Panc1 (cell line): ENCODE measurements at regions not wholly inside any gene's neighbourhood (a gene's known extent, or its start where the extent isn't known, plus 50 kb on each side); places are given as distances from the start of the nearest gene placed in this dataset.

Experiments used
- ATAC-seq: fragments of 200-7000 bp; cut with Tn5 transposase; 2 replicates; pipeline ENCODE4 v1.9.1; 2020; ENCODE audit warnings: mild to moderate bottlenecking, moderate library complexity
- BruUV-seq: library from RNA; stranded (reverse); fragments of 400-500 nt; replicated peaks from 2 replicates; lab custom pipeline; 2021; lab: Mats Ljungman, UMichigan
- CTCF ChIA-PET: fragments of 300-600 bp; sonication (Branson Sonifier 250); formaldehyde crosslinking; loops from one replicate; lab custom pipeline; 2022; ENCODE audit warnings: antibody characterized with exemption; lab: Charles Lee
- POLR2A ChIA-PET: fragments of 300-600 bp; sonication (Branson Sonifier 250); formaldehyde crosslinking; loops from one replicate; lab custom pipeline; 2022; ENCODE audit warnings: antibody characterized with exemption; lab: Charles Lee
- DNase-seq: peaks from one replicate; pipeline ENCODE4 v3.0.0-alpha.2; 2010; ENCODE audit warnings: low read depth, low spot score
- H3K27ac ChIP-seq: 2 replicates; pipeline ENCODE4 v1.5.1; 2011; ENCODE audit warnings: mild to moderate bottlenecking, low read length, inconsistent platforms
- H3K27me3 ChIP-seq: fragments of 200-500 bp; sonication (Bioruptor generic); 2 replicates; pipeline ENCODE4 v1.6.0; 2014; ENCODE audit warnings: low read length, inconsistent platforms; ENCODE audit not compliant: control insufficient read depth, insufficient read depth
- H3K36me3 ChIP-seq: fragments of 200-500 bp; sonication (Bioruptor generic); 2 replicates; pipeline ENCODE4 v1.5.1; 2014; ENCODE audit warnings: inconsistent platforms, mild to moderate bottlenecking, low read length, moderate library complexity; ENCODE audit not compliant: control insufficient read depth, insufficient read depth
- H3K4me1 ChIP-seq: 2 replicates; pipeline ENCODE4 v1.5.1; 2011; ENCODE audit warnings: inconsistent platforms, mild to moderate bottlenecking, low read length, moderate library complexity; ENCODE audit not compliant: control insufficient read depth, insufficient read depth
- H3K4me3 ChIP-seq, 2 experiments: 2 replicates each; pipeline ENCODE4 v1.5.1; 2011 to 2012; ENCODE audit warnings: low read depth in 2 of 2, low read length in 2 of 2, mild to moderate bottlenecking in 2 of 2, inconsistent platforms in 1 of 2, moderate library complexity in 1 of 2
- H3K9me3 ChIP-seq: fragments of 200-500 bp; sonication (Bioruptor generic); 2 replicates; pipeline ENCODE4 v1.5.1; 2014; ENCODE audit warnings: low read depth, mild to moderate bottlenecking, inconsistent platforms, low read length, moderate library complexity; ENCODE audit not compliant: control insufficient read depth, insufficient read depth
- CTCF ChIP-seq: fragments of 450-650 bp; IDR thresholded peaks from 2 replicates; pipeline ENCODE4 v1.5.1; 2017; ENCODE audit warnings: mild to moderate bottlenecking
- POLR2AphosphoS5 ChIP-seq: IDR thresholded peaks from 2 replicates; pipeline ENCODE4 v1.6.1; 2012; ENCODE audit warnings: mild to moderate bottlenecking, low read depth, low read length, moderate library complexity
- SIN3A ChIP-seq: IDR thresholded peaks from 2 replicates; pipeline ENCODE4 v1.6.1; 2012; ENCODE audit warnings: low read depth, mild to moderate bottlenecking, low read length, moderate library complexity, borderline replicate concordance; ENCODE audit not compliant: insufficient read depth
- TCF7L2 ChIP-seq: IDR thresholded peaks from 2 replicates; pipeline ENCODE4 v1.6.1; 2011; ENCODE audit warnings: mild to moderate bottlenecking, low read depth, low read length, inconsistent platforms
- in situ Hi-C: cut with HindIII; loops from 2 replicates; pipeline ENCODE4 v1.10.0; 2016; ENCODE audit warnings: low sequenced_read_pairs, low pct_unique_long_range_greater_than_20kb
- intact Hi-C: fragments of 100-400 bp; cut with micrococcal nuclease; formaldehyde crosslinking; loops from one replicate; pipeline ENCODE4 v1.10.0; 2022; ENCODE audit not compliant: unreplicated experiment
- TF ChIP-seq, protein P1 (sequence below), 2 experiments: IDR thresholded peaks; 2 replicates each; pipeline ENCODE4 v1.6.1; 2011 to 2012; ENCODE audit warnings: low read depth in 2 of 2, control low read depth in 1 of 2, low read length in 1 of 2, mild to moderate bottlenecking in 1 of 2, moderate library complexity in 1 of 2; ENCODE audit not compliant: insufficient read depth in 1 of 2

- no peak for ATAC-seq
- no peak for DNase-seq
- Histone ChIP-seq H3K27ac (no peak overlapping the region), H3K4me3 (no peak overlapping the region), H3K9me3 (no peaks in the 10 kb centered on the region), H3K27me3 (no peaks in the 10 kb centered on the region), H3K4me1 (no peaks in the 10 kb centered on the region), H3K36me3 (no peaks in the 10 kb centered on the region)
- POLR2A ChIA-PET, result no interaction called here
- TF ChIP-seq, protein P1, sequence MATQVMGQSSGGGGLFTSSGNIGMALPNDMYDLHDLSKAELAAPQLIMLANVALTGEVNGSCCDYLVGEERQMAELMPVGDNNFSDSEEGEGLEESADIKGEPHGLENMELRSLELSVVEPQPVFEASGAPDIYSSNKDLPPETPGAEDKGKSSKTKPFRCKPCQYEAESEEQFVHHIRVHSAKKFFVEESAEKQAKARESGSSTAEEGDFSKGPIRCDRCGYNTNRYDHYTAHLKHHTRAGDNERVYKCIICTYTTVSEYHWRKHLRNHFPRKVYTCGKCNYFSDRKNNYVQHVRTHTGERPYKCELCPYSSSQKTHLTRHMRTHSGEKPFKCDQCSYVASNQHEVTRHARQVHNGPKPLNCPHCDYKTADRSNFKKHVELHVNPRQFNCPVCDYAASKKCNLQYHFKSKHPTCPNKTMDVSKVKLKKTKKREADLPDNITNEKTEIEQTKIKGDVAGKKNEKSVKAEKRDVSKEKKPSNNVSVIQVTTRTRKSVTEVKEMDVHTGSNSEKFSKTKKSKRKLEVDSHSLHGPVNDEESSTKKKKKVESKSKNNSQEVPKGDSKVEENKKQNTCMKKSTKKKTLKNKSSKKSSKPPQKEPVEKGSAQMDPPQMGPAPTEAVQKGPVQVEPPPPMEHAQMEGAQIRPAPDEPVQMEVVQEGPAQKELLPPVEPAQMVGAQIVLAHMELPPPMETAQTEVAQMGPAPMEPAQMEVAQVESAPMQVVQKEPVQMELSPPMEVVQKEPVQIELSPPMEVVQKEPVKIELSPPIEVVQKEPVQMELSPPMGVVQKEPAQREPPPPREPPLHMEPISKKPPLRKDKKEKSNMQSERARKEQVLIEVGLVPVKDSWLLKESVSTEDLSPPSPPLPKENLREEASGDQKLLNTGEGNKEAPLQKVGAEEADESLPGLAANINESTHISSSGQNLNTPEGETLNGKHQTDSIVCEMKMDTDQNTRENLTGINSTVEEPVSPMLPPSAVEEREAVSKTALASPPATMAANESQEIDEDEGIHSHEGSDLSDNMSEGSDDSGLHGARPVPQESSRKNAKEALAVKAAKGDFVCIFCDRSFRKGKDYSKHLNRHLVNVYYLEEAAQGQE (IDR thresholded peaks at IDR 0.05; ENCODE audit: insufficient read depth in 1 of 2, low read depth in 2 of 2, low read length in 1 of 2), result no peak
- no peak for TF ChIP-seq TCF7L2
- intact Hi-C loops (loop anchor here (5.0 to 10.0 kb wide), 3 partner anchors 71 to 1481 kb away; no protein-coding TSS in a partner anchor), in situ Hi-C loops (no loop called here)
- BruUV-seq, result no TSS peak
- CTCF ChIA-PET, result no interaction called here
These were observed 529.6 kb downstream of the CPS1 start for GRCh38 chr2:211086049-211086448.

- Histone ChIP-seq H3K27me3 (no peaks in the 10 kb centered on the region), H3K9me3 (no peaks in the 10 kb centered on the region), H3K27ac (no peak overlapping the region), H3K4me1 (no peaks in the 10 kb centered on the region), H3K4me3 (no peak overlapping the region), H3K36me3 (no peaks in the 10 kb centered on the region)
- POLR2A ChIA-PET, result no interaction called here
- DNase-seq (no peak), ATAC-seq (no peak)
- CTCF ChIA-PET, result no interaction called here
- TF ChIP-seq SIN3A (no peak), CTCF (no peak), TCF7L2 (no peak), POLR2AphosphoS5 (no peak)
- TF ChIP-seq, protein P1 (IDR thresholded peaks at IDR 0.05; ENCODE audit: insufficient read depth in 1 of 2, low read depth in 2 of 2, low read length in 1 of 2), result no peak
- intact Hi-C loops (loop anchor here (5.0 to 10.0 kb wide), 3 partner anchors 68 to 1478 kb away; no protein-coding TSS in a partner anchor), in situ Hi-C loops (no loop called here)
- no TSS peak for BruUV-seq
These were observed 532.7 kb downstream of the CPS1 start for GRCh38 chr2:211089127-211089526.
